T-cell (primary cell): ENCODE measurements at regions not wholly inside any gene's neighbourhood (a gene's known extent, or its start where the extent isn't known, plus 50 kb on each side); places are given as distances from the start of the nearest gene placed in this dataset.
"Not testable (repeated sequence)": the region's sequence is repeated elsewhere in the genome, so short reads cannot be mapped to it uniquely, and the experiment has no call there.

ENCODE experiments used
- ATAC-seq, 4 experiments: fragments of 200-7000 bp in 3 of 4; fragments of 150-1000 bp in 1 of 4; cut with Tn5 transposase; replicated peaks in 1 of 4; 1 replicate in 3 of 4; 2 replicates in 1 of 4; pipeline ENCODE4 v1.10.0; 2021; ENCODE audit warnings: moderate library complexity in 3 of 4, mild to moderate bottlenecking in 2 of 4, moderate number of reproducible peaks in 1 of 4
- CTCF ChIA-PET, 2 donors: fragments of 300-600 bp; sonication (Branson Sonifier 250); formaldehyde crosslinking; loops; one replicate each; lab custom pipeline; 2022; ENCODE audit warnings: antibody characterized with exemption in 2 of 2; lab: Charles Lee
- POLR2A ChIA-PET, 2 donors: fragments of 300-600 bp; sonication (Branson Sonifier 250); formaldehyde crosslinking; loops; one replicate each; lab custom pipeline; 2022; ENCODE audit warnings: antibody characterized with exemption in 2 of 2; lab: Charles Lee
- DNase-seq, 35 experiments: peaks; one replicate each; pipeline versions ENCODE4 v3.0.0 to v3.0.0-alpha.2; 2013 to 2023
- H3K27ac ChIP-seq: one replicate; pipeline ENCODE4 v1.5.1; 2013; ENCODE audit warnings: low read length
- H3K27me3 ChIP-seq, 2 experiments: replicated peaks in 1 of 2; 1 replicate in 1 of 2; 2 replicates in 1 of 2; pipeline versions ENCODE4 v1.6.1 to v1.7.0; 2013; ENCODE audit warnings: low read length in 1 of 2, mixed read lengths in 1 of 2; ENCODE audit not compliant: control insufficient read depth in 2 of 2, insufficient read depth in 2 of 2; ENCODE audit errors: extremely low read depth in 1 of 2
- H3K36me3 ChIP-seq, 2 donors: 1 replicate in 1 of 2; 2 replicates in 1 of 2; pipeline versions ENCODE4 v1.6.1 to v1.7.0; 2013; ENCODE audit warnings: low read length in 1 of 2; ENCODE audit not compliant: control insufficient read depth in 2 of 2, insufficient read depth in 1 of 2; ENCODE audit errors: extremely low read depth in 1 of 2
- H3K4me1 ChIP-seq, 2 experiments: 1 replicate in 1 of 2; 2 replicates in 1 of 2; pipeline versions ENCODE4 v1.6.1 to v1.7.0; 2013; ENCODE audit warnings: low read length in 2 of 2, mixed read lengths in 1 of 2; ENCODE audit not compliant: insufficient read depth in 2 of 2, control insufficient read depth in 1 of 2; ENCODE audit errors: extremely low read depth in 1 of 2
- H3K4me3 ChIP-seq, 2 donors: 1 replicate in 1 of 2; 2 replicates in 1 of 2; pipeline versions ENCODE4 v1.5.1 to v1.7.0; 2013; ENCODE audit warnings: mild to moderate bottlenecking in 2 of 2, low read length in 1 of 2, moderate library complexity in 1 of 2; ENCODE audit not compliant: control insufficient read depth in 1 of 2; ENCODE audit errors: extremely low read depth in 1 of 2
- H3K9me3 ChIP-seq: 2 replicates; pipeline ENCODE4 v1.7.0; 2013
- H3K27ac Mint-ChIP-seq, 2 donors: one replicate each; pipeline ENCODE4 v1.8.0; 2020 to 2021; ENCODE audit warnings: mild to moderate bottlenecking in 2 of 2, mixed read lengths in 2 of 2
- H3K27me3 Mint-ChIP-seq, 2 donors: one replicate each; pipeline ENCODE4 v1.8.0; 2021 to 2022; ENCODE audit warnings: mixed read lengths in 2 of 2
- H3K36me3 Mint-ChIP-seq: one replicate; pipeline ENCODE4 v1.8.0; 2021; ENCODE audit warnings: mixed read lengths
- H3K4me1 Mint-ChIP-seq, 3 donors: one replicate each; pipeline ENCODE4 v1.8.0; 2020 to 2022; ENCODE audit warnings: mixed read lengths in 3 of 3, mild to moderate bottlenecking in 1 of 3
- H3K4me3 Mint-ChIP-seq, 3 donors: one replicate each; pipeline ENCODE4 v1.8.0; 2020 to 2022; ENCODE audit warnings: mild to moderate bottlenecking in 3 of 3, mixed read lengths in 3 of 3, moderate library complexity in 3 of 3
- H3K9me3 Mint-ChIP-seq, 3 donors: one replicate each; pipeline ENCODE4 v1.8.0; 2020 to 2022; ENCODE audit warnings: mixed read lengths in 3 of 3
- WGBS: methylation state at CpG from one replicate; pipeline ENCODE4 v1.1.5; 2013; ENCODE audit warnings: missing lambda C conversion rate; ENCODE audit not compliant: insufficient coverage; 5-methylcytosine and 5-hydroxymethylcytosine counted together

DNA sequence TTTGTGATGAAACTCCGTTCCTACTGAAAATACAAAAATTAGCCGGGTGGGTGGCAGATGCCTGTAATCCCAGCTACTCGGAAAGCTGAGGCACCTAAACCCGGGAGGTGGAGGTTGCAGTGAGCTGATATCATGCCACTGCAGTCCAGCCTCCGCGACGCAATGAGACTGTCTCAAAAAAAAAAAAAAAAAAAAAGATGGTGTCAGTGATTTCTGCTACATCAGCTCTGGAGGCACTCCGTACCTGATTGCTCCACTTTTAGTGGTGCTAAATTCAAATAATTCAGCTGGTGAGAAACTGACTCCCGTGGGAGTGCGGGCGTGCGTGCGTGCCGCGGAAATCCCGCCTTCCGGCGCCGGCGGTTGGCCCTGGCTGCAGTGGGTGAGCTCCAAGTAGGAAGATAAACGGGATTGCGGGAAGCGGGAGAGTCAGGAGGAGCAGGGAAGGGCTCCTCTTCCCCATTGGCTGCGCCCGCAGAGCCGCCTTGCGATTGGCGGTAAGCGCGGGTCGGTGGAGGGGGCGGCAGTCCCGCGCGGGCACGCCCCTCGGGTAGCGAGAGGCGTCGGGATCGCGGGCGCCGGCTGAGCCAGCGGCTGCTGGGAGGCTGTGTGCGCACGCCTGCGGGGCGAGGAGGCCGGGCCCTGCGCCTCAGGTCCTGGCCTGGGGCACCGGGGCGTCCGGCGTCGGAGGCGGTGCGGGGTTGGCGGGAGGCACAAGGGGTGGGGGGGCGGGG is 65.0 kb upstream of the TP53TG3 start:
- H3K4me1 ChIP-seq, POLR2A ChIA-PET, H3K36me3 ChIP-seq, H3K4me3 Mint-ChIP-seq, CTCF ChIA-PET, H3K9me3 Mint-ChIP-seq, H3K9me3 ChIP-seq, H3K27me3 ChIP-seq, H3K36me3 Mint-ChIP-seq, H3K27ac Mint-ChIP-seq, H3K27me3 Mint-ChIP-seq, H3K4me1 Mint-ChIP-seq, DNase-seq, H3K27ac ChIP-seq, H3K4me3 ChIP-seq: not testable (repeated sequence)
- WGBS = no CpG with 5 or more reads among the region's 60 CpGs
- ATAC-seq = peak in 3 of 4 experiments; percentile 39 to 87 (median 75)
